Activated T-cell treated with anti-CD3 and anti-CD28 coated beads, Interleukin-2, amount 50 U/mL, for 24 hours (primary cell): ENCODE measurements at regions not wholly inside any gene's neighbourhood (a gene's known extent, or its start where the extent isn't known, plus 50 kb on each side); places are given as distances from the start of the nearest gene placed in this dataset.

ENCODE experiments used
- DNase-seq: peaks from one replicate; pipeline ENCODE4 v3.0.0-alpha.2; 2020
- H3K27ac Mint-ChIP-seq: 2 replicates; pipeline ENCODE4 v1.8.0; 2020; ENCODE audit warnings: mild to moderate bottlenecking, mixed read lengths
- H3K27me3 Mint-ChIP-seq: 2 replicates; pipeline ENCODE4 v1.8.0; 2020; ENCODE audit warnings: mixed read lengths
- H3K36me3 Mint-ChIP-seq: 2 replicates; pipeline ENCODE4 v1.8.0; 2020; ENCODE audit warnings: low read depth, mixed read lengths
- H3K4me1 Mint-ChIP-seq: 2 replicates; pipeline ENCODE4 v1.8.0; 2020; ENCODE audit warnings: low read depth, mixed read lengths
- H3K4me3 Mint-ChIP-seq: 2 replicates; pipeline ENCODE4 v1.8.0; 2020; ENCODE audit warnings: mild to moderate bottlenecking, moderate library complexity, mixed read lengths
- H3K9me3 Mint-ChIP-seq: 2 replicates; pipeline ENCODE4 v1.8.0; 2020; ENCODE audit warnings: mixed read lengths

DNA sequence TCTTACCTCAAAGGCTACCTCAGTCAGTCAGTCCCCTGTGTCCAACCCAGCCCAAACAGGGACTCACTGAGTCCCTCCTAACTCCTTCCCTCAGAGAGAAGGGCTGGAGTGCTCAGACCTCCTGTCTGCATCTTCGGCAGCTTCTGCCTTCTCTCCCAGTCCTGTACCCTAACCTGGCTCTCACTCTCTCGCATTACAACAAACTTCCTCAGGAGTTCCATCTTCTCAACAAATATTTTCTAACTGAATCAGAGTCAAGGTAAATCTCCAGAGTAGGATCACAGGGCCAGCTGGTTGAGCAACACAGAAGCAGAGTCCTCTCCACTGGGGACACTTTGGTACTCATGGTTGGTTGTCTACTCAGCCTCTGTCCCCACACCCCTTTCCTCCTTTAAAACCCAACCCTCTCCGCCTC lies 92.3 kb downstream of the MRPL14 start:
- H3K4me1 Mint-ChIP-seq: no peaks in the 10 kb centered on the region
- no peaks in the 10 kb centered on the region for H3K27me3 Mint-ChIP-seq
- no peak overlapping the region for H3K4me3 Mint-ChIP-seq
- H3K36me3 Mint-ChIP-seq: no peaks in the 10 kb centered on the region
- no peak for DNase-seq
- no peaks in the 10 kb centered on the region for H3K9me3 Mint-ChIP-seq
- H3K27ac Mint-ChIP-seq: no peak overlapping the region

DNA sequence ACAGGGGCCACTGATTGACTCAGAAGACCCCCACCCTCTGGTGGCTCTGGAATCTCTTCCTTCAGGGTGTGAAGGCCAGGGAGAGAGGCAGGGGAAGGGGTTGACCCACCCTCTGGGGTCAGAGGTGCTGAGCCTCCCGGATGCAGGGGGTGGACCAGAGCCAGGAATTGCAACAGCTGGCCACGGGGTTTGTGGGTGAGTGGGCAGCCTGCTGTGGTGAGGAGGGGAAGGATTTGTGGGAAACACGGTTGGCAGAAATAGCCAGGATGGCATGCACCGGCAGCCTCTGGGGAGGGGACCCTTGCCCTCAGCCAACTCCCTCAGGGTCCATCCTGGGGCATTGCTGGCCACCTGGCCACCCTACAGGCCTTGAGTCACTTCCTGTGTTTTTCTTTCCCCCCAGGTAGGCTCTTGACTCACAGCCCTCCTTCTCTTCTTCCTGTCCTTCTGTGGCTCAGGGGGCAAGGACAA lies 92.8 kb downstream of the MRPL14 start:
- Mint-ChIP-seq H3K4me1 (no peaks in the 10 kb centered on the region), H3K9me3 (no peaks in the 10 kb centered on the region), H3K27ac (no peak overlapping the region), H3K36me3 (no peaks in the 10 kb centered on the region), H3K4me3 (no peak overlapping the region), H3K27me3 (no peaks in the 10 kb centered on the region)
- no peak for DNase-seq

DNA sequence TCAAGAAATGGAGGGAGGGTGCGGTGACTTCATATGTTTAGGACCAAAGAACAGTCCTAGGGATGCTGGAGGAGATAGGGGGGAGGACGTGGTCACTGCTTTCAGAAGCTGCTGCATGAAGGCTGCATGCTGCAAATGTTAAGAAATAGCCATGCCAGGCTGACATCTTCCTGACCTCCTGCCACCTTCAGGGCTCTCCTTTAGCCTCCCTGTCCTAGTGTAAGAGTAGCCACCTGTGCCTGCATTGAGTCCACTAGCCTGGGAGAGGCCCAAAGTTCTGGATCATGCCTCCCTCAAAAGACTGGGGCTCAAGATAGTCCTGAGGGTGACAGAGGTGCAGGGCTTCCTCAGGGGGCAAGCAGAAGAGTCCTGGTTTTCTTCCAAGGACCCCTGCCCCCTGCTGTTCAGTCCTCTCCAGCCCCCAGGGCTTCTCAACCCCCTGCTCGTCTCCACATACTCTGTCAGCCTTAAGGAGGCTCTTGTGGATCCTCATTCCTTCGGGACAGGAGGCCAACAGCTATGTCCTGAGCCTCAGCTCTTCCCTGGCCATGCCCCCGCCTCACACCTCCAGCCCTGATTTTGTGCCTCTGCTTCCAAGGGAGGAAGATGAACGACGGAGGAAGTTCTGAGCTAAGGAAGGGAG lies 96.3 kb downstream of the MRPL14 start:
- H3K27me3 Mint-ChIP-seq: peaks cover 2% of the 10 kb centered on the region
- no peak overlapping the region for H3K4me3 Mint-ChIP-seq
- H3K36me3 Mint-ChIP-seq: no peaks in the 10 kb centered on the region
- no peak for DNase-seq
- H3K27ac Mint-ChIP-seq: no peak overlapping the region
- no peaks in the 10 kb centered on the region for H3K9me3 Mint-ChIP-seq
- H3K4me1 Mint-ChIP-seq: no peaks in the 10 kb centered on the region

DNA sequence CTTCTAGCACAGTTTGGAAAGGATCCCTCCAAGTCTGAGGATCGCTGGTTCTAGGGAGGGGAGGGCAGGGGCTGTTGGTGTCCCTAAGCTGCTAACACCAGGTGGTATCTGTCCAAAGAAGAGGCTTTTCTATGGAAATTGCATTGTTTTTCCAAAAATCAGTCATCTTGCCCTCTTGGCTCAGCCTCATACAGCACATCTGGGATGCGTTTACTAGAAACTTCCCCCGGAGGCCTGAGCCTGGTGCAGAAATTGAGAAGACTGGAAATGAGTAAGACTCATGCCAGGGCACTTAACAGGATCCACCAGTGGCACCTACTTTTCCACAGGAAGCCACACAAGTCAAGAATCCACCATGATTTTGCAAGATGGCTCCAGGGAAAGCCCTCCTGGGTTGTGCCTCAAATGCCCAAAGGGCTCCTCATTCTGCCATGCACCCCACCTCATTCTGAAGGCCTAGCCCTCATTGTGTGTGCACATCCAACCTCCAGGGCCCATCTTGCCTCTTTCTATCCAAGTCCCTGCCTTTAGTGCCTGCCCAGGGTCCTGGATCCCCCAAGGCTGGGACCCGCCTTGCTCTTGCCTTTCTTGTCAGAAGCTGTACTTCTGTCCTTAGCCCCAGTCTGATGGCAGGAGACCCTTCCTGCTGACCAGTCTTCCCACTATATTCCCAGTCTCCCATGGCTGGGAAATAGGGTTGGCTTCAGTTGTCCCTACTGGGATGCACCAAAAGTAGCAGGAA lies 97.6 kb downstream of the MRPL14 start:
- H3K27me3 Mint-ChIP-seq: peaks cover 2% of the 10 kb centered on the region
- no peak for DNase-seq
- H3K36me3 Mint-ChIP-seq: no peaks in the 10 kb centered on the region
- no peak overlapping the region for H3K4me3 Mint-ChIP-seq
- H3K27ac Mint-ChIP-seq: no peak overlapping the region
- no peaks in the 10 kb centered on the region for H3K4me1 Mint-ChIP-seq
- H3K9me3 Mint-ChIP-seq: no peaks in the 10 kb centered on the region

DNA sequence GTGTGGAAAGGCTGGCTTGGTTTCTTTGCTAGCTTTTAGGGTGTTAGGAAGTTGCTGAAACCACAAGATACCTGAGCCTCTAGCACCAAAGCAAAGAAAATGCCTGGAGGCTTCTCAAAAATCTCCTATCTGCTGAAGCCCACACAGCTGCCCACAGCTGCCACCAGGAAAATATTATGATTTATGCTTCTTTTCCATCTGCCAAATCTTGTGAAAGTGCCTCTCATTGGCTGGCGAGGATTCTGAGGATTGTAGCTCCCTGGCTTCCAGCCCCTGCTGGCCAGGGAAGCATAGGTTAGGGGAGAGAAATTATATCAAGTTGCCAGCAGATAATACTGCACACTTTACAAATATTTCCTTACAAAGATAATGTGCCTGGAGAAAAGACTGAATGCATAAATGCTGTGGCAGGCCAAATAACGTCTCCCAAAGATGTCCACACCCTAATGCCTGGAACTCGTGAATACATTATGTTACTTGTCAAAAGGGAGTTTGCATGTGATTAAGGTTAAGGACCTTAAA lies 98.4 kb downstream of the MRPL14 start:
- Mint-ChIP-seq H3K4me1 (no peaks in the 10 kb centered on the region), H3K27ac (no peak overlapping the region), H3K36me3 (no peaks in the 10 kb centered on the region), H3K4me3 (no peak overlapping the region), H3K9me3 (no peaks in the 10 kb centered on the region), H3K27me3 (peaks cover 2% of the 10 kb centered on the region)
- DNase-seq: no peak

DNA sequence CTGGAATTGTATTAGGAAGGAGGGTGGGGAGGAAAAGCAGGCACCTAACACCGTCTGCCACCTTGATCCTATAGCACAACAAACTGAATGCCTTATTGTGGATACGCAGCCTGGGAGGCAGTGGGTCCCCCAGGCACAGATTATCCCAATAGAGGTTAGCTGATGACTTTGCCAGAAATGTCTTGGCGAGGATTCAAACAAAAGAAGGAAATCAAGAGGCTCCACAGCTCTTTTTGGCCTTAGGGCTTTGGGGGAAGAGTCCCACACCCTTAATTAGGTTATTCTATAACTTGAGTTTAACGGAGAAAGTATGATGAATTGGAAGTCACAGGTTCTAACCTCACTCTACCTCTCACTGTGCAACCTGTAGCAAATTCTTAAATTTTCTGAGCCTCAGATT lies 102.0 kb downstream of the MRPL14 start:
- Mint-ChIP-seq H3K4me3 (no peak overlapping the region), H3K27ac (no peak overlapping the region), H3K9me3 (no peaks in the 10 kb centered on the region), H3K4me1 (no peaks in the 10 kb centered on the region), H3K36me3 (no peaks in the 10 kb centered on the region), H3K27me3 (peaks cover 6% of the 10 kb centered on the region)
- no peak for DNase-seq

DNA sequence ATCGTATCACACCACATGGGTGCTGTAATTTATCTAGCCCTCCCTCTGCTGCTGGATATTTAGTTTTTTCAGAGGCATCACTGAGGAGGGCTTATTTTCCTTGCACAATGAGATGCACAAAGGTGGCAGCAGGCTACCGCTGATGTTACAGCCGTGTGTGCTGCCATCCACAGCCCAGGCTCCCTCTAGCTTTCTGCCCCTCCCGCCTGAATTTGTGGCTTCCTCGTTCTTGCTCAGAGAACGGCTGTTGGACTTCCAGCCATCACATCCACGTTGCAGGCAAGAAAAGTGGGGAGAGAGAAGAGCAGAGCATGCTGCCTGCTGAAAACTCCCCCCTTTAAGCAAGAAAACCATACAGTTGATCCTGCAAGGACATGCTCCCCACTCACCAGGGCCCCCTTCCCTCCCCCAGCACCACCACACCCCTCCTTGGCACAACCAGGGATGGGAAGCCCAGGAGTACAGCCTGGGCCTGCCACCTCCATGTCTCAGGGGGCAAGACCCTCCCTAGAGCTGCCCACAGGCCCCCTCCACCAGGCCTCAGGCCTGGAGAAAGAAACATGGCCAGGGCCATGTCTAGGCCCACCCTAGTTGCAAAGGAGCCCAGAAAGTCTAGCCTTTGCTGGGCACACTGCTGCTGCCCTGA lies 102.6 kb downstream of the MRPL14 start:
- Mint-ChIP-seq H3K27ac (no peak overlapping the region), H3K9me3 (no peaks in the 10 kb centered on the region), H3K27me3 (peaks cover 6% of the 10 kb centered on the region), H3K4me1 (no peaks in the 10 kb centered on the region), H3K36me3 (no peaks in the 10 kb centered on the region), H3K4me3 (no peak overlapping the region)
- no peak for DNase-seq

DNA sequence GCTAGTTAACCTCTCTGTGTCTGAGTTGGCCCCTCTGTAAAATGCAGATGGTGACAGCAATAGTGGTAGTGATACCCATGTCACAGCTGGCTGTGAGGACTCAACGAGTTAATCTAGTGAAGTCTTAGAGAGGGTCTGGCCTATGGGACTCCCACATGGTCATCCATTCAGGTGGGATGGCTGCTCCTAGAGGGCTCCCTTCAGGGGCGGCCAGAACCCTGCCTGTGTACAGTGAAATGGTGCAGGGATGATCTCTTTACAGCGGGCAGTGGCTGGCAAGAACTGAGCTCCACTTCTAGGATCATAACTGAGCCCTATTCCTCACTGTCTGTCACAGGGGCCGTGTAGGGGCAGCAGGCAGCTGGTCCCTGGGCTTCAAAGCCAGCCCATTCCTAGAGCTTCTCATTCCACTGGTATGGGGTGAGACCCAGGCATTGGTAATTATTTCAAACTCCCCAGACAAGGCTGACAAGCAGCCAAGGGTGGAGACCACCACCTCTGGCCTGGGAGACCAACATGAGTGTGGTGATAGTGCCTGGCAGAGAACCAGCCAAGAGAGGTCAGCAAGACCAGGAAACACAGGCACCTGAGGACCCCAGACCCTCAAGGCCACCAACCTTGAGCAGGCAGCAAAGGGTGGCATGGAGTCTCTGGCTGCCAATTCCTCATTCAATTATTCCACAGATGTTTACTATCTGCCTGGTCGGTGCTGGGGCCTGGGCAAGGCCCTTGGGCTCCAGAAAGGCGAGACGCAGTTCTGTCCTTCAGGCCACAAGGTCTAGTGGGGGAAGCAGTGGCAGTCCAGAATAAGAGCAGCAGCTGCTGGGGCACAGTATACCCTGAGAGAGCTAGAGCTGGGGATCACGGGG lies 103.4 kb downstream of the MRPL14 start:
- Mint-ChIP-seq H3K4me3 (no peak overlapping the region), H3K36me3 (no peaks in the 10 kb centered on the region), H3K4me1 (no peaks in the 10 kb centered on the region), H3K9me3 (no peaks in the 10 kb centered on the region), H3K27me3 (peaks cover 5% of the 10 kb centered on the region), H3K27ac (no peak overlapping the region)
- DNase-seq: no peak

DNA sequence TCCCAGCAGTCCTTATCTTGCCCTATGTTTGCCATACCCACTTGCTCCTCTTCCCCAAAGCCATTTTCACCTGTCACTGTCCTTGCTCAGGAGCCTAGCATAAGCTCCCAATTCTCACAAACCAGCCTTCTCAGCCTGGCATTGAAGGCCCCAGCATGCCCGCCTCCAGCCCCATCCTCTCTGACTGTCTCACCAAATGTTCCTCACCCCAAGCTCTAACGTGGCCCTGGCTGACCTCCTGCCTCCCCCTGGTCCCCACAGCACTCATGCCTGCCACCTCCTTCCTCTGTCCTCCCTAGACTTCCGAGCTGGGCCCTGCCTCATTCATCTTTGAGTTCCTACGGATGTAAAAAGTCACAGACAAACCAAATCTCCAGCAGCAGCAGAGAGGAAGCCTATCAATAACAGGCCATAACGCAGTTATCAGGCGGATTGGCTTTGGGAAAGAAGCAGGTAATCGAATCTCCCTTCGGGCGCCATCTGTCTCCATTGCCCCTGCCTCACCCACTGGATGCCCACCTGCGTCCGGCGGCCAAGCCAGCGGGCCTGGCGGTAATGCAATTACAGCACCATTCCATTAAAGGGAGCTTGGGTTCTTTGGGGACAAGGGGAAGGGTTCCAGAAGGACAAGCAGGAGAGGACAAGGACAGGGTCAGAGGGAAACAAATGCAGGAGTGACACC lies 104.4 kb downstream of the MRPL14 start:
- no peak for DNase-seq
- no peak overlapping the region for H3K27ac Mint-ChIP-seq
- peaks cover 7% of the 10 kb centered on the region for H3K27me3 Mint-ChIP-seq
- H3K4me1 Mint-ChIP-seq: no peaks in the 10 kb centered on the region
- H3K36me3 Mint-ChIP-seq: no peaks in the 10 kb centered on the region
- no peak overlapping the region for H3K4me3 Mint-ChIP-seq
- no peaks in the 10 kb centered on the region for H3K9me3 Mint-ChIP-seq

DNA sequence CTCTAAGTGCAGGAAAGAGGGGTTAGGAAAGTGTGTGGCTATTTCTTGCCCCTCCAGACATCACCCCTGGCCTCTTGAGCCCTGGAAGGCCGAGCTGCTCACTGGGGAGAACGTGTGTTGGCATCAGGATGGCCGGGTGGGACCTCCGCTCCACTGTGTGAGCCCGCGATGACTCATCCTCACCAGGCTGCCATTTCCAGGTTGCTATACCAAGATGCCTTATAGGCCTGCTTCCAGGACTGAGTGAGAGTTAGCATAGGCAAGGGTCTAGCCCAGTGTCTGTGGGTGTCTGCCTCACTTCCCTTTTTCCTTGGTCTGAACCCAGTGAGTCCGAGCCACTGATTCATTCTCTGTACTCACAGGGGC lies 105.0 kb downstream of the MRPL14 start:
- no peak overlapping the region for H3K4me3 Mint-ChIP-seq
- H3K4me1 Mint-ChIP-seq: no peaks in the 10 kb centered on the region
- no peak for DNase-seq
- no peak overlapping the region for H3K27ac Mint-ChIP-seq
- peaks cover 7% of the 10 kb centered on the region for H3K27me3 Mint-ChIP-seq
- no peaks in the 10 kb centered on the region for H3K36me3 Mint-ChIP-seq
- no peaks in the 10 kb centered on the region for H3K9me3 Mint-ChIP-seq

DNA sequence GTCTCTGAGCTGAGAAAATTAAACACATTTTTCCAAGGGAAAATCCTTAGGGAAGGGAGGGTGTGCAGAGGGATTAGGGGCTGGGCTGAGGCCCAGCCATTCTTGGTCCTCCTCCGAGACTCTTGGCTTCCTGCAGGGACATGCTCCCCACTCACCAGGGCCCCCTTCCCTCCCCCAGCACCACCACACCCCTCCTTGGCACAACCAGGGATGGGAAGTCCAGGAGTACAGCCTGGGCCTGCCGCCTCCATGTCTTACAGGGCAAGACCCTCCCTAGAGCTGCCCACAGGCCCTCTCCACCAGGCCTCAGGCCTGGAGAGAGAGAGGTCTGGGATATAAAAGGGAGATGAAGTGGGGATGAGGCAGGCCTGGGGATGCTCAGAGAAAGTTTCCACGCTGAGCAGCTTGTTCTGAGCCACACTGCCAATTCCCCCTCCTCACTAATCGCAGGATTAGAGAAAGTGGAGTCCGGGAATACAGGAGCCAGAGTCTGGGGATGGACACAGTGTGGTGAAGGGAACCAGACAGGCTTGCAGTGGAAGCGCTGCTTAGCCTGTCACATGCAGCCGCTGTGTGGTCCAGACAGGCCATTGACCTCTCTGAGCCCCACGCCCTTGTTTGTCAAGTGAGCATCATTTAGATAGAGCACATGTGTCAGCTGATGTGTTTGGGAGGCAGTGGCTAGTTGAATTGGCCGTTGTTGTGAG lies 105.5 kb downstream of the MRPL14 start:
- Mint-ChIP-seq H3K4me1 (no peaks in the 10 kb centered on the region), H3K27me3 (peaks cover 7% of the 10 kb centered on the region), H3K9me3 (no peaks in the 10 kb centered on the region), H3K36me3 (no peaks in the 10 kb centered on the region), H3K4me3 (no peak overlapping the region), H3K27ac (no peak overlapping the region)
- DNase-seq: no peak

DNA sequence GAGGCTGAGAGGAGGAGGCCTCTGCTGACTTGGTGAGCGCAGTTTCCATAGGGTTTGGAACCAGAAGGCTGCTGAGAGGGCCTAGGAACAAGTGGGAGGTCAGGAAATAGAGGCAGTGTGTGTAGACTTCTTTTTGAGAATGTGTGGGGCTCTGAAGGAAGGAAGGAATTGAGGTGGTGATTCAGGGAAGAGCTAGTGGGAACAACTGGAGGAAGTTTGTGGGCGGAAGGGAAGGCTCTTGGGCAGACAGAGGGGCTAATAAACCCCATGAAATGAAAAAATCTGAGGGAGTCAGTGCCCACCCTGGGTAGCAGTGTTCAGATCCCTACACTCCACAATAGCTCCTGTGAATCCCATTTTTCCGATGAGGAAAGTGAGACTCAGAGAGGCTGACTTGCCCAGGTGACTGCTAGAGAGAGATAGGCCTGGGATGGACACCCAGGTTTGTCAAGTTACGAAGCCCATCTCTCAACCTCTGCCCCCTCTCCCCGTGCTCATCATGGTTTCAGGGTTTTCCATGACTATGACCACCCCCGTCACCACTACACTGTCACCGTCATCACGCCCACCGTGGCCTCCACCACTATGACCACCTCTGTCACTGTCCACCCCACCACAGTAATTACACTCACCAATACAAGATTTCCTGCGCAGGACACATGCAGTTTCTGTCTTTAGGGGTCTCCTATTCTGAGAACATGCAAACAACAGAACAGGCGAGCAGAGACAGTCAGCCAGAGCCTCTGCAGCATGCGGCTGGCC lies 106.4 kb downstream of the MRPL14 start:
- H3K9me3 Mint-ChIP-seq: no peaks in the 10 kb centered on the region
- peaks cover 2% of the 10 kb centered on the region for H3K4me1 Mint-ChIP-seq
- no peak overlapping the region for H3K4me3 Mint-ChIP-seq
- no peak for DNase-seq
- H3K27ac Mint-ChIP-seq: no peak overlapping the region
- H3K36me3 Mint-ChIP-seq: no peaks in the 10 kb centered on the region
- H3K27me3 Mint-ChIP-seq: peaks cover 7% of the 10 kb centered on the region

DNA sequence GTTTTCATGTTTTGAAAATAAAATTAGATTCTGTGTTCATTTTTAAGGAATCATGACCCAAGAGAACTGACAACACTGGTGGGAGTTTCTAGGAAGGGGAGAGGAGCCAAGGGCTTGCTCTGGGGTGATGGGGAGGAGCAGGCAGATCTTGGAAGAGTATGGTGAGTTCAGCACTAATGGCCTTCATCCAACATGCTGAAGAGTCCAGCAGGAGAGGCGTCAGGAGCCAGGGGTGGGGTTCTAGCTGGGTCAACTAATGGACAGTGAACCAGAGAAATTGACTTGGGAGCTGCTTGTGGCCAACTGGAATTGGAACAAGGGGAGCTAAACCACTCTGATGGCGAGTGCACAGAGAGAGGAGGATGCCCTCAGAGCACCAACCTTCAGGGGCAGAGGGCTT lies 107.1 kb downstream of the MRPL14 start:
- Mint-ChIP-seq H3K9me3 (no peaks in the 10 kb centered on the region), H3K27me3 (peaks cover 7% of the 10 kb centered on the region), H3K27ac (no peak overlapping the region)

More for the DNA sequence above, 107.1 kb downstream of the MRPL14 start:
- H3K36me3 Mint-ChIP-seq: no peaks in the 10 kb centered on the region
- DNase-seq: no peak
- H3K4me3 Mint-ChIP-seq: no peak overlapping the region
- peaks cover 2% of the 10 kb centered on the region for H3K4me1 Mint-ChIP-seq
